GM19043 (cell line): ENCODE measurements at regions not wholly inside any gene's neighbourhood (a gene's known extent, or its start where the extent isn't known, plus 50 kb on each side); places are given as distances from the start of the nearest gene placed in this dataset.
A peak's percentile ranks its signal among the peaks of the same experiment; 100 is the strongest.
"Not testable (repeated sequence)": the region's sequence is repeated elsewhere in the genome, so short reads cannot be mapped to it uniquely, and the experiment has no call there.

ENCODE experiments used
- ATAC-seq: cut with Tn5 transposase; IDR thresholded peaks from one replicate; pipeline ENCODE4 v1.9.1; 2021; ENCODE audit warnings: low read depth; ENCODE audit not compliant: unreplicated experiment

DNA sequence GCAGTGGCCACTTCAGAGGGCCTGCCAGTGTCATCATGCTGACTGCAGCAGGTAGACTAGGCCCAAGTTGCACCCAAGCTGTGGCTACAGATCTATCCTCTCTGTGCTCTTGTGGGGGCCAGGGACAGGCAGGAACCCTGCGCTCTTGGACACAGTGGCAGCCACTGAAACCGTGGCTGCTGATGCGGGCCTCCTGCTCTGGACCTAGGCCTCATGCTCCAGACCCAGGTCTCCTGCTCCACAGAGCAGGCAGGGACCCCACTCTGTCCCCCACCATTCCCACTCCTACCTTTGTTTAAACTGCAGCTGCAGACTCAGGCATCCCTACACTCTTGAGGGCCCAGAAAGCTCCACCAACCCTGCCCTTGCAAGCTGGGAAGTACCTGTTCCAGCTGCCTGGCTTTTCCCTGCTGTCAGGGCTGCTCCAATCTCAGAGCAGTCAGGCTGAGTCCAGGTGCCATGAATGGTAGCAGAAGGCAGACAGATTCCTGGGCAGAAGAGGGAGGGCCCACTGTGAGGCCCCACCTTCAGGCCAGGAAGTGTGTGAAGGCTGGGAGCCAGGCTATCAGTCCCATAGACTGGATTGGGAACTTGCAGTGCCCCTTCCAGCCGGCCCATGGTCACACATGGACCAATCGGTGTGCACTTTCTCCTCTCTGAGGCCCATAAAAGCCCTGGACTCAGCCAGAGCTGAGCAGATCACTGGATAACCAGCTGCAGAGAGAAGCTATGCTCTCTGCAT is 634.0 kb upstream of the SEMA3D start:
- ATAC-seq = no peak

DNA sequence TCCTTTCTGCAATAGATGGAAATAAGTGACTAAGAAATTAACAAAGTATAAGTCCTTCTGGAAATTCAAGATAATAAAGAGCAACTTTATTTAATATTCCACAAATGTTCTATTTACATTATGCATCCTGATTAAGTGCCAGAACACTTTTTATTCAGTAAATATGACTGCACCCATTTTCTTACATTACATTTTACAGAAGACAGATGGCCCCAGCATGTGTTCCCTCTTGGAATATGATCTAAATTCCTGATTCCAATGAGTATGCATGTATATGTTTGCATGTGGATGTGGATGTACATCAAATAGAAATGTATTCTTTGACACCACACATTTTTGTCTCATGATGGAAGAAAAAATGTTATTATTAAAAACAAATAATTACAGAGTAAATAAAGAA is 628.7 kb upstream of the SEMA3D start:
- no peak for ATAC-seq

DNA sequence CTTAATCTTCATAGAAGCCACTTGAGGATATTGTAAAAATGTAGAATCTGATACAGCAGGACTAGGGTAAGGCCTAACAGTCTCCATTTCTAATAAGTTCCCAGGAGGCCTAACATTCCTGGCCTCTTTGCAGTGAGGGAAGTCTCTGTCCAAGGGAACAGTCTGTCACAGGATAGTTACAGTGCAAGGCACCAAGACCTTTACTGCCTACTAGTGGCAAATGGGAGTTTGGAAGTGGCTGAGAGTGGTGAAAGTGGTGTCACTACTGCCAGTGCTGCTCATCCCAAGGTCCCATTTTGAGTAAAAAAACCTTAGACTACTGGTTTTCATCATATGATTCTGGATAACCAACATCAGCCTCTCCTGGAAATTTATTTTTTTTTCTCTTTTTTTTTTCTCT is 619.5 kb upstream of the SEMA3D start:
- no peak for ATAC-seq

DNA sequence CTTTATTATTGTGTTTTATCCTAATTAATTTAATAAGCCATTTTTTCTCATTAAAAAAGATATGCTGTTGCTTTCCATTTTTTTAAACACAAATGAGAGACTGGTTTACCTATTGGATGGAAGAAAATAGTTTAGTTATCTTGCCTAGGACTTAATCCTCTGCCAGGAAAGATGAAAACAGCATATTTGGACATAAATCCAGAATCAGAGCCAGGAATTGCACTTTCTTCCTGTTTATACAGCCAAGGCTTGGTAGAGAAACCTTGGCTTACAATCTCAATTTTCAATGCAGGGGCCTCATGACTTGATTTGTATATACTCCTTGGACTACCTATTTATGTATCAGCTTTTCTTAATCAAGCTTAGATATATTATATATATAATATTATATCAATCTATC is 618.8 kb upstream of the SEMA3D start:
- no peak for ATAC-seq

DNA sequence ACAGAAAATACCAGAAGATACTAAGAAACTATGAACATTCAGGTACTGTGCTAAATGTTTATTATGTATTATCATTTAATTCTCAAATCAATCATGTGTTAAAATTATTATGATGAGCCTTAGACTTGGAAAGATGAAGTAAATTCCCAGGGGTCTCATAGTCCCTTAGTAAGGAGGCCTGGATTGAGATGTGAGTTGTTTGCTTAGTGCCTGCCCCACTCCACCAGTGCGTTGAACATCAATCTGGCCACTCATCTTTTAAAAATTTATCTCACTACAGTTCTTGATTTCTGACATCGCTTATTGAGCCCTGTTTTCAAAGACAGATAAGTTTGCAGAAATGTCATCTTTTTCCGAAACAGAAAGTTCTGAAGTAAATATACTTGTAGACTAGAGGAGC is 618.4 kb upstream of the SEMA3D start:
- no peak for ATAC-seq

DNA sequence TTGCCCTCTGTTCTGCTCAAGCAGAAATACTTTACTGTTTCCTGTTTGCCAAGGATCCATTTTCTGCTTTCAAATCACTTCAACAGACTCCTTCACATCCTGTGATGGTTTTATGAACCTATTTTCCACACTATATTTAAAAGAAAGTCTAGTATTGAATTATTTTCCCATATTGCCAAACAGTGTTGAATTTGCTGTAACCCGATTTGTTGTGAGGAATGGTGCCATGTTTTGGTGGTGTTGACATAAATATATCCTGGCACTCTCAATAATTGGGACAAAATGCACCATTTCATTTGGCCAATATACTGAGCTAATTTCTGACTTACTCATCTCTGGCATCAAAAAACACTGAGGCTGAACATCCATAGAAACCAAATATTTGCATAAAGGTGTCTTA is 615.4 kb upstream of the SEMA3D start:
- ATAC-seq = no peak

DNA sequence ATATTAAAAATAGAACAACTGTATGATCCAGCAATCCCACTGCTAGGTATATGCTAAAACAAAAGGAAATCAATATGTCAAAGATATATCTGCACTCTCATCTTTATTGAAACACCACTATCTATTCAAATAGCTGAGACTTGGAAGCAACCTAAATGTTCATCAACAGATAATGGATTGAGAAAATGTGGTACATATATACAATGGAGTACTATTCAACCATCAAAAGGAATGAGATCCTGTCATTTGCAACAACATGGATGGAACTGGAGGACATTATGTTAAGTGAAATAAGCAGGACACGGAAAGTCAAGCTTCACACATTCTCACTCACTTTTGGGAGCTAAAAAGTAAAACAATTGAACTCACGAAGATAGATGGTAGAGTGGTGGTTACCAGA is 610.1 kb upstream of the SEMA3D start:
- no peak for ATAC-seq

DNA sequence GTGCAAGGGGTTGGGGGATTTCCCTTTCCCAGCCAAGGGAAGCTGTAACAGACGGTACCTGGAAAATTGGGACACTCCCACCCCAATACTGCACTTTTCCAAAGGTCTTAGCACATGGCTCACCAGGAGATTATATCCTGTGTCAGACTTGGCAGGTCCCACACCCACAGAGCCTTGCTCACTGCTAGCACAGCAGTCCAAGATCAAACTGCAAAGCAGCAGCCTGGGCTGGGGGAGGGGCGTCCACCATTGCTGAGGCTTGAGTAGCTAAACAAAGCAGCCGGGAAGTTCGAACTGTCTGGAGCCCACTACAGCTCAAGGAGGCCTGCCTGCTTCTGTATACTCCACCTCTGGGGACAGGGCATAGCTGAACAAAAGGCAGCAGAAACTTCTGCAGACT is 604.2 kb upstream of the SEMA3D start:
- ATAC-seq = not testable (repeated sequence)

DNA sequence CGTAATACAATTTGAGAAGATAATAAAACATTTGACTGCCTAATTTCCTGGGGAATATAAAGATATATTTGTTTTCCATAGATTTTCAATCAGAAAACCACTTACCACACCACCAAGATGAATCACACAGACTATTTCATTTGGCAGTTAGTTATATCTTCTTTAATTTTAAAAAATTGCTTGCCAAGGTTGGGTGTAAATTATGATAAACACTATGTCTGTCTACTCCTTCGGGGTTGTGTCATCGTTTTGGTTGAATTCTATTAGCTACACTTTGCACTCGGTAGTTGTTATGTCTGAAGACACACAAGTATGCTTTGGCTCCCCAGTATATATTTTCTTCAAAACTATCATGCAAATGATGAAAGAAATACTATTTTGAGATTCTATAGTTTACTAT is 594.8 kb upstream of the SEMA3D start:
- no peak for ATAC-seq

DNA sequence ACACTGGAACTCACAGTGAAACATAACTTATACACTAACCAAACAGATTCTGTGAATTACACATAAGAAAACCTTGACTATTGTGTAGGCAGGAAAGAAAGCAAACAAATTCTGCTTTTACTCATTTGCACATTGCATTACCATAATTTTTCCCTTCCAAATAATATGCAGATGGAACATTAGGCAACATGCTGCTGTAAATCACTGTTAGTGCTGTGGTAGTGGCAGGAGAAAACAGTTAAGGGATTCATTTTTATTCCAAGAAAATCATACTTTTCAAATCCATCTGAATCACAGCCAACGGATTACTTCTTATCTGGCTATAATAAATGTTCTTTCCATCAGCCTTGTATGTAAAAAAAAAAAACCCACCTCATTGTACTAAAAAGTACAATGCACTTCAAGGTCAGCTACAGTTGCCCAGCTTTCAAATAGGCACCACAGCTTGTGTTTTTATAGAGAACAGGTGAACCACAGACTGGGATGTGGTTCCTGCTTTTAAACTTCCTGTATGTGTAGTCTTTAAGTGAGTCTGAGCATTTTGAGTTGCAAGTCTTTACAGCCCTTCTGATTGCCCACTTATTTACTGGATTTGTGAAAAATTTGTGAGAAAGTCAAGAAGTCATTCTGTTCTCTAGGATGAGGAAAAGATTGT is 590.0 kb upstream of the SEMA3D start:
- no peak for ATAC-seq

DNA sequence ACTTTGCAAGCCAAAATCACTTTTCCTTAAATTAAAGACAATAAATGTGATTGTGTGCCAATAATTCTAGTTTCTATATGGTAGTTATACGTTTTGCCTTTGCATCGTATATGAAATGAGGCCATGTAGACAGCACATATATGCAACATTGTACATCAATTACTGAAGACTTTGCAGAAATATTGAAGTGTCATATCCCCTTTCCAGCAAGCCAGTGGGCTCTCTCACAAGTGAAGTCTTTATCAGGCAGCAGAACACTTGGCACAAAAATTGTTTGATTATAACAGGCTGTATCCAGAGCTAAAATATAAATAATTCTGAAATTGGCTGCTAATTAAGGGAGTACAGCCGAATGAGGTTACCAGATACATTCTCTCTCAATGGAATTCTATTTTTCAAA is 588.6 kb upstream of the SEMA3D start:
- ATAC-seq = no peak

DNA sequence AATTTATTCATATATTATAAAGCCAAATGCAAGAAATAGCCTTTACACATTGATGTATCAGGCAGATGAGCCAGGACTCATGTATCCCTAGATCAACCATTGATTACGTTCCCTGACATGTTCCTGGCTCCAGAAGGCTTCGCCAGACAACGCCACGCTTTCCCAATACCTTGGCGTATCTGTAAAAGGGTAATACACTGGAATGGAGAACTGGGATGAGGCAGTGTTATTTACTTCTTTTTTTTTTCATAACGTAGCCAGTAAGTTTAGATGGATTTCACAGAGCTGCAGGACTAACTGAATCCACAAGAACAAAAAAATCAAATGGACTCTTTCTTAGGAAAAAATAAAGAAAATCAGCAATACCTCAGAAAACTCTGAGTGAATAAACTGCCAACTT is 588.1 kb upstream of the SEMA3D start:
- no peak for ATAC-seq

DNA sequence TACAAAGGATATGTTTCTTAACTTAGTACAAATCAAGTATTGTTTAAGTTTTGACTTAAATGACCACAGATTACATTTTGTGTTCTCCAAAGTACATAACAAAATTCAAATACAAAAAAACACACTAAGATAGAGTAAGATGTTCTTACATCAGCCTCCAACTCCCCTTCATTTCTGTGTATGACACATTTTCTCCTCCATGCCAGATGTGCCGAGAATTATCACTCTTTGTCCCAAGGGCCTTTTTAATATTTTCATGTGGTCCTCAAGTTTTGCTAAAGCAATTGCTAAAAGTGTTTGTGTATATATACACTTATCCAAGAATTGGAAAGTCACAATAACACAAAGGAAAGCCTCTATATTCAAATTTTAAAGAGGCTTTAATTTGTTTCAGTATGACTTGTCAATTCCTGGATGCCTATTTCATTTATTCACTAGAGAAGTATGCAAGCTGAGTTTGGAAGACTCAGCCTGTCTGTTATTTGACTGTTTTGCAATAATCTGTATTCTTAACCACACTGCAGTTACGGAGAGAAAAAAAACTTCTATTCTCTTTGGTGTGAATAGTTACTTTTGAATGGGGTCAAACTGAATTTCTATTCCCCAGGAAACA is 586.4 kb upstream of the SEMA3D start:
- ATAC-seq = no peak

DNA sequence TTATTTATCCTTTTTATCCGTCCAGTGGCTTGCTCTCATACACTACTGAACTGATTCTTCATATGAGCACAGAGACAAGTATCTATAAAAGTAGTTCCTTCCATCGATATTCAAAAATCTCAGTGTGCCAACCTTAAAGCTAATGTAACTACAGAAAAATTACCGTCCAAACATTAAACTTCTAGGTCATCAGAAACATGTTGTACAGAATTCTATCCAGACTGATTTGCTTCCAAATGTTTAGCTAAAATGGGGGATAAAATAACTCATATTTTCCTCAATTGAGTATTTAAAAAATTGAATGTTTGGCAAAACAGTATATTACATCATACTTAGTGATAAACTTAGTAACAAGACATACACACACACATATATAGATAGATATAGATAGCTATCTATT is 584.7 kb upstream of the SEMA3D start:
- ATAC-seq = no peak

DNA sequence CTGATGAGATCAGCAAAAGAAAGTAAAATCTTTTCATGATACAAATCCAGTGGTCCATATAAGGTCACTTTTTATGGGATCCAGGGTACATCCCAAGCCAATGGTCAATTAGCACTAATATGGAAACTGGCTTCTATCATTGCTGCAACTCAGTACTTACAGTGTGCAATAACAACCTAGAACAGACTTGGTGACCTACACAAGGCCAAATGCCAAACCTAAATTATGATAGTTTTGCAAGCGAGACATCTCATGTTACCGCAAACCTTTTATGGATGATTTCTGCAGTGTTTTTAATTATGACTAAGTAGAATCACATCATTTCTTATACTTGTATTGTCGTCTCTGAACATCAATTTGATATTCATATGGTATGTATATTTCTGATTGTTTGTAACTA is 583.5 kb upstream of the SEMA3D start:
- ATAC-seq = no peak

DNA sequence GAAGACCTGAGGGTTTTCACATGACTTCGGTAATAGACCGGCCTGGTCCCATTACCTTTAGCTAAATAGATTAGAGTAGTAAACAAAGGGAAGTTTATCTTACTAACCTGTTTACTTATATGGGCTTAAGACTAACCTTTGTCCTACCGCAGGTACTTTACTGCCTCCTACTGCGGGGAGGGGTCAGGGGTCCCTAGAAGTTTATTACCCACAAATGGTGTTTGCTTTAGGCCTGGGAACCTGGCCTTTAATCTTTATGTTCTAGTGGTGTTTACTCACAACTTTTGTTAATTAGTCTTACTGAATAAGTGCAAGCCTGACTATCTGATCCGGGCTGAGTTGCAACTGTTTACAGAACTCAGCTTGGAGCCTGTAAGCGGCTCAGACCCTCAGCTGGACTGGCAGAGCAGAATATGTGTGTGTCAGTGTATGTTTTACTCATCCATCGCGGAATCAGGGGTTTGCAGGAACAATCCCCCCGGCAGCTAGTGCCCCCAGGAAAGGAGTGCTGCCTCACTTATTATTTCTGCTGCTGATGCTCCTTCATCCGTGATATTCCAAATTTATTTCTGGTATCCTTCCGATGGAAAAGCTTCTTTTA is 578.9 kb upstream of the SEMA3D start:
- no peak for ATAC-seq

DNA sequence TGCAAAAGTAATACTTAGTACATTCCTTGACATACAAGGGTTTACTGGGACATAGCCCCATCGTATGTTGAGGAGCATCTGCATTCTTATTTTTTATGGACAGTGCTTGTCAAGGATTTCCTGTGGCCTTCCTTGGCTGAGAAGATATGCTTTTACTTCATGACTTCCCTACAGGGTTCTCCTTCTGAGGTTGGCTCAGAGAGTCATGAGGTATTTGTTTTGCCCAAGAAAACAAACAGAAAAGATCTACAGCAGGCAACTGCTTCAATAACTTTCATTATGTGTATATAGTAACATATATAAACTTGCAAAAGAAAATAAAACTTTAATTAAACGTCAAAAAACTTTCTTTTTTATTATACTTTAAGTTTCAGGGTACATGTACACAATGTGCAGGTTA is 577.2 kb upstream of the SEMA3D start:
- ATAC-seq = no peak

DNA sequence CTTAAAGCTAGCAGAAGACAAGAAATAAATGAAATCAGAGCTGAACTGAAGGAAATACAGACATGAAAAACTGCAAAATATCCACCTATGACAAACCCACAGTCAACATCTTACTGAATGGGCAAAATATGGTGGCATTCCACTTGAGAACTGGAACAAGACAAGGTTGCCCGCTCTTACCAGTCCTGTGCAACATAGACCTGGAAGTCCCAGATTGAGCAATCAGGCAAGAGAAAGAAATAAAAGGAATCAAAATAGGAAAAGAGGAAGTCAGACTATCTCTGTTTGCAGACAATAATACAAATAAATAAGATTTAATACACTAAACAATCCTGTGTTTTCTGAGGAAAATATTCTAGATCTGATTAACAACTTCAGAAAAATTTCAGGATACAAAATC is 570.5 kb upstream of the SEMA3D start:
- no peak for ATAC-seq

DNA sequence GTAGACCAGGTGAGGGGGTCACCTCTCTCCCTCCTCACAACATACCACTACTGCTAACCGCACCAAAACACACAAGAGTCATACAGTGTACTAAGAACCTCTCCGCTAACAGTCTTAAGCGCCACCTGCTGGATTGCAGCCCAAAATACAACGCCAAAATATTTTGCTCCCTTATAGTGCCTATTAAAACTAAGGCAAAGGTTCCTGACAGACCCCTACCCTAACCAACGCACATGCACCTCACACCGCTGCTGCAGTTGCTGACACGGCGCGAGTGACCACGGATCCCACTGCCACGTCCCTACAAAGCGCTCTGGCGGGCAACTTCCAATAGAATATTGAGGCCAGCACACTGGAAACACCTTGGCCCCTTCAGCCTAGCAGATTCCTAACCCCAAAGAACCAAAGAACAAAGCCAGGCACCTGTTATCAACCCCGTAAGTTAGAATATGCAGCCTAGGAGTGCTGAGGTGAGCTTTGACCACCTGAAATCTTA is 563.6 kb upstream of the SEMA3D start:
- ATAC-seq = peak; percentile 98

DNA sequence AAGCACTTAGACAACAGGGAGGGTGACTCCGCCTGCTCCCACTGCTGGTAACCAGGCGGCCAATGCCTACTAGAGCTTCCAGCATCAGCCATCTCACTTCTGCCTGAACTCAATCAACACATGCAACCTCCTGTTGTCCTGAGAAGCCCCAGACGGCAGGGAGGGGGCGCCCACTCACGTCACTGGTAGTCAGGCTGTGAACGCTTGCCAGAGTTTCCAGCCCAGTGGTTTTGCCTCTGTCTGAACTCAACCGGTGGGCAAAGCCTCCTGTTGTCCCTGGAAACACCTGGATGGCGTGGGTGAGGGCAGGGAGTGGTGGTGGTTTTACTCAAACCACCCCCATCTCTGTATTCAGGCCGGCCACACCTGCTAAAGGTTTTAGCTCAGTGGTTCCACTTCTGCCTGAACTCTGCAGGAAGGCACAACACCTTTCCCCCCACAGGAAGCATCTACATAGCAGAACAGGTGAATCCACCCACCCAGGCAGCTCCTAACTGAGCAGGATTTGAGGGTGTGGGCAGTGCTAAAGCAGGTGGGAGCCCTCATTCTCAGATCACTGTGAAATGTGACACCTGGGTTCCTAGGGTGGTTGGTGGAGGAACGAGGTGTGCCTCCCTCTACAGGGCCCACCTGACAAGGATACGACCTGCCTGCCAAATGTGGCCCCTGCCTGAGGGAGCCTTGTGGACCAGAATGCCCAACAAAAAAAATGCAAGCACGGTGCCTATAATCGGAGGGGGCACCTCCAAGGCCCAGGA is 563.0 kb upstream of the SEMA3D start:
- ATAC-seq = no peak

DNA sequence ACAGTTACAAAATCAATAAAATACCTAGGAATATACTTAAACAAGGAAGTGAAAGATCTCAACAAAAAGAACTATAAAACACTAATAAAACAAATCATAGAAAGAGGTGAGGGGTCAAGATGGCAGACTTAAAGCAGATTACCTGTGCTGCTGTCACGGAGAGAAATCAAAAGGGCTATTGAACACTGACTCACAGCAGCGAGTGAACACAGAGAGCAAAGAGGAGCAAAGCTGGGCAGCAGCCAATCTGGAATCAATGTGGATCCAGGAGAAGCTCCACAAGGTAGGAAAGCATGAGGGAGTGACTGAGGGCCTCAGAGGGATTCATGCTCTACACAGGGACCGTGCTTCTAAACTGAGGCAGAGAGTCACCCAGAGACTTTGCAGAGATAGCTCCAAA is 562.0 kb upstream of the SEMA3D start:
- ATAC-seq = no peak
